ENCODE measurements at regions not wholly inside any gene's neighbourhood (a gene's known extent, or its start where the extent isn't known, plus 50 kb on each side); places are given as distances from the start of the nearest gene placed in this dataset.

DNA sequence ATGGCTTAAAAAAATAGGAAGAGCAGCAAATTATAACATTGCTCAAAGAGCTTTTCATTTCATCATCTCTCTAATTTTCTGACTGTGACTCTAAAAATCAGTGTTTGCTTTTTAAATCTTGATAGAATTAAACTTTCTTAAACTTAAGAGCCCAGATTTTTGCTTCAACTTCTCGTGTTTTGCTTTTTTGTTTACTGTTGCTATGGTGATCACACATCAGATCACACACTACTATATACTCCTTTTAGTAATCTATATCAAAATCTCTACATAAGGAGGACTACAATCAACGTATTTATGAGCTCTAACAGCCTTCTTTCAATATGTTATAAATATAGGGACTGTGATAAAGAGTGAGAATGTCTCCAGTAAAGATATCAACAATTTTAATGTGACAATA is 537.3 kb downstream of the KCNT2 start:
- TF ChIP-seq POLR2A (IDR thresholded peaks at IDR 0.05; ENCODE audit: low read length) (no peak), HOXA7 (CRISPR knock-in tag; IDR thresholded peaks at IDR 0.05) (no peak), MAFK (IDR thresholded peaks at IDR 0.05; ENCODE audit: partially characterized antibody) (no peak)
- TF ChIP-seq, protein P1, sequence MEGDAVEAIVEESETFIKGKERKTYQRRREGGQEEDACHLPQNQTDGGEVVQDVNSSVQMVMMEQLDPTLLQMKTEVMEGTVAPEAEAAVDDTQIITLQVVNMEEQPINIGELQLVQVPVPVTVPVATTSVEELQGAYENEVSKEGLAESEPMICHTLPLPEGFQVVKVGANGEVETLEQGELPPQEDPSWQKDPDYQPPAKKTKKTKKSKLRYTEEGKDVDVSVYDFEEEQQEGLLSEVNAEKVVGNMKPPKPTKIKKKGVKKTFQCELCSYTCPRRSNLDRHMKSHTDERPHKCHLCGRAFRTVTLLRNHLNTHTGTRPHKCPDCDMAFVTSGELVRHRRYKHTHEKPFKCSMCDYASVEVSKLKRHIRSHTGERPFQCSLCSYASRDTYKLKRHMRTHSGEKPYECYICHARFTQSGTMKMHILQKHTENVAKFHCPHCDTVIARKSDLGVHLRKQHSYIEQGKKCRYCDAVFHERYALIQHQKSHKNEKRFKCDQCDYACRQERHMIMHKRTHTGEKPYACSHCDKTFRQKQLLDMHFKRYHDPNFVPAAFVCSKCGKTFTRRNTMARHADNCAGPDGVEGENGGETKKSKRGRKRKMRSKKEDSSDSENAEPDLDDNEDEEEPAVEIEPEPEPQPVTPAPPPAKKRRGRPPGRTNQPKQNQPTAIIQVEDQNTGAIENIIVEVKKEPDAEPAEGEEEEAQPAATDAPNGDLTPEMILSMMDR (IDR thresholded peaks at IDR 0.05) = no peak

Measured in A549 (cell line).